Left ventricle myocardium inferior (tissue), 1 donor: ENCODE measurements at regions not wholly inside any gene's neighbourhood (a gene's known extent, or its start where the extent isn't known, plus 50 kb on each side); places are given as distances from the start of the nearest gene placed in this dataset.

Experiments used
- DNase-seq: peaks from one replicate; pipeline ENCODE4 v3.0.0-alpha.2; 2020
- H3K27ac ChIP-seq: fragments of 200-600 bp; replicated peaks from 2 replicates; pipeline ENCODE4 v1.8.0; 2021
- H3K27me3 ChIP-seq: fragments of 200-600 bp; 2 replicates; pipeline ENCODE4 v1.8.0; 2021; ENCODE audit warnings: low read depth
- H3K36me3 ChIP-seq: fragments of 200-600 bp; 2 replicates; pipeline ENCODE4 v1.8.0; 2021
- H3K4me1 ChIP-seq: fragments of 200-600 bp; 2 replicates; pipeline ENCODE4 v1.8.0; 2021
- H3K4me3 ChIP-seq: fragments of 200-600 bp; 2 replicates; pipeline ENCODE4 v1.8.0; 2021; ENCODE audit warnings: mild to moderate bottlenecking, moderate library complexity
- H3K9me3 ChIP-seq: fragments of 200-600 bp; replicated peaks from 2 replicates; pipeline ENCODE4 v1.8.0; 2021
- intact Hi-C: fragments of 100-400 bp; cut with micrococcal nuclease; formaldehyde crosslinking; loops from one replicate; pipeline ENCODE4 v1.11.0; 2022
- TF ChIP-seq, protein P1 (sequence below): fragments of 200-600 bp; IDR thresholded peaks from 2 replicates; pipeline ENCODE4 v1.8.0; 2021; ENCODE audit warnings: antibody characterized with exemption, mild to moderate bottlenecking, borderline replicate concordance
- donor health status: DM: no; HTN: yes; CAD: no; lungs with severe emphysema.

GRCh38 chr2:221704442-221704841 lies 132.3 kb upstream of the EPHA4 start:
- no peaks in the 10 kb centered on the region for H3K9me3 ChIP-seq
- intact Hi-C loops: no loop called here
- TF ChIP-seq, protein P1, sequence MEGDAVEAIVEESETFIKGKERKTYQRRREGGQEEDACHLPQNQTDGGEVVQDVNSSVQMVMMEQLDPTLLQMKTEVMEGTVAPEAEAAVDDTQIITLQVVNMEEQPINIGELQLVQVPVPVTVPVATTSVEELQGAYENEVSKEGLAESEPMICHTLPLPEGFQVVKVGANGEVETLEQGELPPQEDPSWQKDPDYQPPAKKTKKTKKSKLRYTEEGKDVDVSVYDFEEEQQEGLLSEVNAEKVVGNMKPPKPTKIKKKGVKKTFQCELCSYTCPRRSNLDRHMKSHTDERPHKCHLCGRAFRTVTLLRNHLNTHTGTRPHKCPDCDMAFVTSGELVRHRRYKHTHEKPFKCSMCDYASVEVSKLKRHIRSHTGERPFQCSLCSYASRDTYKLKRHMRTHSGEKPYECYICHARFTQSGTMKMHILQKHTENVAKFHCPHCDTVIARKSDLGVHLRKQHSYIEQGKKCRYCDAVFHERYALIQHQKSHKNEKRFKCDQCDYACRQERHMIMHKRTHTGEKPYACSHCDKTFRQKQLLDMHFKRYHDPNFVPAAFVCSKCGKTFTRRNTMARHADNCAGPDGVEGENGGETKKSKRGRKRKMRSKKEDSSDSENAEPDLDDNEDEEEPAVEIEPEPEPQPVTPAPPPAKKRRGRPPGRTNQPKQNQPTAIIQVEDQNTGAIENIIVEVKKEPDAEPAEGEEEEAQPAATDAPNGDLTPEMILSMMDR: no peak
- no peaks in the 10 kb centered on the region for H3K4me1 ChIP-seq
- H3K4me3 ChIP-seq: no peak overlapping the region
- peaks cover 38% of the 10 kb centered on the region for H3K27me3 ChIP-seq
- no peaks in the 10 kb centered on the region for H3K36me3 ChIP-seq
- DNase-seq: no peak
- H3K27ac ChIP-seq: no peak overlapping the region

DNA sequence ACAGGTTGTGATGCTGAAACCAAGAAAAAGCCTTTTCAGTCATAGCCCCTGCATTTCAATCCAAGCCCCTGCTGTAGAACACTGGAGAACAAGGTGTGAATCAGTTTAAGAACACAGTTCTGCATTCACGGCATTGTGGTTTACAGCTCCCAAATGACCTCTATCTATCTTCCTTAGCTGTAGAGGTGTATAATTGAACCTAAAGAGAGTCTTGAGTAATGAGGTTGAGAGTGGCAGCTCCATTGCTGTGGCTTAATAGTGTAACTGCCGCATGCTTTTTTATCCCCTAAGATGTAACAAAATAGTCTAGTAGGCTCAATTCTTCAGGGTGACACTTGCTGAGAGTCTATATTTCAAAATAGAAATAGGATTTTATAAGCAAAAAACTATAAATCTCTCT lies 121.3 kb upstream of the EPHA4 start:
- TF ChIP-seq, protein P1: no peak
- intact Hi-C loops: no loop called here
- H3K27me3 ChIP-seq: no peaks in the 10 kb centered on the region
- DNase-seq: no peak
- no peaks in the 10 kb centered on the region for H3K36me3 ChIP-seq
- H3K4me1 ChIP-seq: no peaks in the 10 kb centered on the region
- H3K4me3 ChIP-seq: no peak overlapping the region
- H3K9me3 ChIP-seq: no peaks in the 10 kb centered on the region
- no peak overlapping the region for H3K27ac ChIP-seq

DNA sequence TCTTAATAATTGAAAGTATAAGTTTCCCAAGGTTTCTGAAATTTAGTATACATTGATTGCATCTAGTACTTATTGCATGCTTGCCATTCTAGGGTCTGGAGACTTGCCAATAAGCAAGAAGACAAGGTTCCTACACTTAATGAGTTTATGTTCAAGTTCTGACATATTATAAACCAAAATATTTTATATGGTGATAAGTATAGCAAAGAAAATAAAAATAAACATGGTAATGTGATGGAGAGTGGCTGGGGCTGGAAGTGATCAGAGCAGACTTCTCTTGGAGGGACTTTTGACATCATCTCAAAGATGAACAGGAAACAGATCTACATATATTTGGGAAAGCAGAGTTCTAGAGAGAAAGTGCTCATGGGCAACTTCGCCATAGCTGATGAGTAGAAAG lies 119.5 kb upstream of the EPHA4 start:
- no peaks in the 10 kb centered on the region for H3K4me1 ChIP-seq
- no peaks in the 10 kb centered on the region for H3K27me3 ChIP-seq
- H3K9me3 ChIP-seq: no peaks in the 10 kb centered on the region
- DNase-seq: no peak
- H3K4me3 ChIP-seq: no peak overlapping the region
- TF ChIP-seq, protein P1: no peak
- intact Hi-C loops: no loop called here
- H3K27ac ChIP-seq: no peak overlapping the region
- no peaks in the 10 kb centered on the region for H3K36me3 ChIP-seq

DNA sequence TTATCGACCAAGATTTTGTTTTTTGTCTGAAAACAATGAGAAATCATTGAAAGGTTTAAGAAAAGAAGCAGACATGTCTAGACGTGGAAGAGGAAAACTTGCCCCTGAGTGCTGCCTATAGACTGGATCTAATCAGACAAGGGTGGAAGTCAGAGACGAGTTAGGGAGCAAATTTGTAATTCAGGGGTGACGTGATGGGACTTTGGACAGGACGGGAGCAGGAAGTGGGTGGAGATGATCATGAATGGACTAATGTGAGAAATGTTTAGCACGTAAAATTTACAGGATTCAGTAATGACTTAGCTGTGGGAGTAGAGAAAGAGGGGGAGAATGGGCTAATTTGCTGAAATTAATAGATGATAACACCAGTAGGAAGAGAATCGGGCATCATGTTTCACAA lies 117.0 kb upstream of the EPHA4 start:
- TF ChIP-seq, protein P1: no peak
- peaks cover under 1% of the 10 kb centered on the region for H3K27me3 ChIP-seq

GRCh38 chr2:221680548-221680947 lies 108.4 kb upstream of the EPHA4 start:
- intact Hi-C loops: no loop called here
- H3K36me3 ChIP-seq: no peaks in the 10 kb centered on the region
- H3K4me3 ChIP-seq: no peak overlapping the region
- no peaks in the 10 kb centered on the region for H3K4me1 ChIP-seq
- no peak overlapping the region for H3K27ac ChIP-seq
- no peak for DNase-seq
- H3K9me3 ChIP-seq: no peaks in the 10 kb centered on the region
- TF ChIP-seq, protein P1: no peak
- H3K27me3 ChIP-seq: peaks cover 31% of the 10 kb centered on the region

More for the DNA sequence above, 117.0 kb upstream of the EPHA4 start:
- H3K4me3 ChIP-seq: no peak overlapping the region
- intact Hi-C loops: no loop called here
- H3K9me3 ChIP-seq: no peaks in the 10 kb centered on the region
- H3K27ac ChIP-seq: no peak overlapping the region
- no peak for DNase-seq
- no peaks in the 10 kb centered on the region for H3K36me3 ChIP-seq
- no peaks in the 10 kb centered on the region for H3K4me1 ChIP-seq

DNA sequence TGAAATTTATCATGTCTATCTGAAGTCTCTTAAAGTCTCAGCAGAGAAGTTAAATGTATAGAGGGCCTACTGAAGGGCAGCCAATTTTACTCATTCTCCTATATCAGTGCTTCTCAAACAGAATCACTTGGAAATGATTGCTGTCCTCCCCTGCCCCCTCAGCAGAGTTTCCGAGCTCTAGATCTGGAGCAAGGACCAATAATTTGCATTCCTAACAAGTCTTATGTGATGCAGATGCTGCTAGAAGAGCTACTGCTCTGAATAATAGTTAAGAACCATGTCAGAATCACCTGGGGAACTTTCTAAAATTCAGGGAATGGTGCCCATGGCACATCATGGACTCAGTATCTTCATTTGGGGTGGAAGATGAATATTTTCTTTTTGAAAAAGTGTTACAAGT lies 105.6 kb upstream of the EPHA4 start:
- Histone ChIP-seq H3K4me3 (no peak overlapping the region), H3K9me3 (no peaks in the 10 kb centered on the region), H3K27ac (no peak overlapping the region), H3K36me3 (no peaks in the 10 kb centered on the region), H3K4me1 (no peaks in the 10 kb centered on the region), H3K27me3 (peaks cover 26% of the 10 kb centered on the region)
- TF ChIP-seq, protein P1: no peak
- intact Hi-C loops: no loop called here
- no peak for DNase-seq
